ENCODE measurements at regions not wholly inside any gene's neighbourhood (a gene's known extent, or its start where the extent isn't known, plus 50 kb on each side); places are given as distances from the start of the nearest gene placed in this dataset.

DNA sequence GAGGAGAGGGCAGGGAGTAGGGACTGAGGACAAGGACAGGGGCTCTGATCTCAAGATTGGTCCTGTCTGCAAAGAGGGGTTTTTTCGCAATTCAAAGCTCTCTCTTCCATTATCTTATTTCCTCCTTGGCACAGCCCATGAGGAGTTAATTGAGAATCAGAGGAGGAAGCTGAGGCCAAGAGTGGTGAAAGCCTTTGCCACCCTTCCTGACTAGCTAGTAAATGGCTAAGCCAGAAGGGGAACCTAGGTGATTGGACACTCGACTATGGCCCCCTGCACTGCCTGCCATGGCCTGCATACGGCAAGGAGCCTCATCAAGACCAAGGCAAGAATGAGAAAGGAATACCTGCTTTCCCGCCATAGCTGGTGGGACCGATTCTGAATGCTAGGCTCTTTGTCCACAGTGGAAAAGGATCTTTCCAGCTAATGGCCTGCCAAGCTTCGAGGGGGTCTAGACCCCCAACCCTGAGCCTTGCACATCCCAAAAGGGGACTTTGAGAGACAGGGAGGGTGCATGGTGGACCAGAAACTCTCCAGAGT lies 237.9 kb downstream of the HAUS1 start:
- H4K20me1 ChIP-seq (ENCODE audit: insufficient read depth, low read length): no peaks in the 10 kb centered on the region
- H2AFZ ChIP-seq (ENCODE audit: low read depth, low read length): no peak overlapping the region
- H3K27ac ChIP-seq (ENCODE audit: low read length): no peak overlapping the region
- no peaks in the 10 kb centered on the region for H3K36me3 ChIP-seq (replicated peaks; ENCODE audit: low read depth, low read length)
- no peaks in the 10 kb centered on the region for H3K9me3 ChIP-seq (ENCODE audit: insufficient read depth, low read length)
- H3K79me2 ChIP-seq (ENCODE audit: low read length): no peaks in the 10 kb centered on the region
- H3K4me2 ChIP-seq (ENCODE audit: low read length): no peak overlapping the region
- H3K4me1 ChIP-seq (ENCODE audit: low read length): peaks cover 57% of the 10 kb centered on the region
- 0 out of 2 replicates have a peak, but pooled peaks cover 3% of the 10 kb centered on the region for H3K27me3 ChIP-seq (ENCODE audit: low read depth, low read length)
- TF ChIP-seq EZH2phosphoT487 (IDR thresholded peaks at IDR 0.05; ENCODE audit: low read depth) (no peak), CTCF (IDR thresholded peaks at IDR 0.05; ENCODE audit: low read depth, low read length) (no peak)
- H3K9ac ChIP-seq (ENCODE audit: low read length): no peak overlapping the region
- no peak overlapping the region for H3K4me3 ChIP-seq (ENCODE audit: low read length)

- Histone ChIP-seq H3K4me3 (ENCODE audit: low read length) (peak overlapping the region; percentile 49), H3K27me3 (ENCODE audit: low read depth, low read length) (0 out of 2 replicates have a peak, but pooled peaks cover 3% of the 10 kb centered on the region), H2AFZ (ENCODE audit: low read depth, low read length) (no peak overlapping the region), H3K36me3 (replicated peaks; ENCODE audit: low read depth, low read length) (no peaks in the 10 kb centered on the region), H3K9me3 (ENCODE audit: insufficient read depth, low read length) (no peaks in the 10 kb centered on the region), H3K79me2 (ENCODE audit: low read length) (no peaks in the 10 kb centered on the region), H3K4me1 (ENCODE audit: low read length) (peaks cover 57% of the 10 kb centered on the region), H3K27ac (ENCODE audit: low read length) (peak overlapping the region; percentile 49), H3K4me2 (ENCODE audit: low read length) (peak overlapping the region; percentile 70), H3K9ac (ENCODE audit: low read length) (peak overlapping the region; percentile 58; the same call in 1 of the 2 replicates), H4K20me1 (ENCODE audit: insufficient read depth, low read length) (no peaks in the 10 kb centered on the region)
- no peak for TF ChIP-seq CTCF (IDR thresholded peaks at IDR 0.05; ENCODE audit: low read depth, low read length)
- TF ChIP-seq EZH2phosphoT487 (IDR thresholded peaks at IDR 0.05; ENCODE audit: low read depth): no peak
These were observed 239.3 kb downstream of the HAUS1 start for GRCh38 chr18:46343456-46343855.

DNA sequence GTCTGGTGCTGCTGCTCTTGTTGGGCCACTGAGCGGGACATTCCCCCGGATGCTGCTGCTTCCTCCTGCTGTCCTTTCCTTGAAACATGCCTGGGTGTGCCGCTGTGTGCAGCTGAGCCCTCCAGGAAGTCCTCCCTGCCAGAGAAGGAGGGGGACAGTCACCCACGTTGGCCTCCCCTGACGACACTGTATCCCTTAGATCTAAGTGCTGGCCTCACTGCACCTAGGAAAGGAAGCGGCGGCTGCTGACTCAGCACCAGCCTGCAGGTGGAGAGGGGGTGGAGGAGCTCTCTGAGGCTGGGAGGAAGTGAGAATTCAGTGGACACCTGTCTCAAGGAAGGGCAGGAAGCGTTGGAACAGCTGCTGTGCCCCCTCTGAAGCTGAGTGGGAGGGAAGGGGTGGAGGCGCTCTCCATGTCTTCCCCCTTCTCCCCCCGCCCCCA lies 239.8 kb downstream of the HAUS1 start:
- TF ChIP-seq CTCF (IDR thresholded peaks at IDR 0.05; ENCODE audit: low read depth, low read length) (no peak), EZH2phosphoT487 (IDR thresholded peaks at IDR 0.05; ENCODE audit: low read depth) (no peak)
- Histone ChIP-seq H2AFZ (ENCODE audit: low read depth, low read length) (peak overlapping the region; percentile 36; the same call in 1 of the 2 replicates), H3K4me1 (ENCODE audit: low read length) (peaks cover 57% of the 10 kb centered on the region), H3K27ac (ENCODE audit: low read length) (peak overlapping the region; percentile 49), H3K9me3 (ENCODE audit: insufficient read depth, low read length) (no peaks in the 10 kb centered on the region), H3K27me3 (ENCODE audit: low read depth, low read length) (no peaks in the 10 kb centered on the region), H3K4me2 (ENCODE audit: low read length) (peak overlapping the region; percentile 70), H3K9ac (ENCODE audit: low read length) (peak overlapping the region; percentile 58; the same call in 1 of the 2 replicates), H3K4me3 (ENCODE audit: low read length) (peak overlapping the region; percentile 49), H3K79me2 (ENCODE audit: low read length) (no peaks in the 10 kb centered on the region), H4K20me1 (ENCODE audit: insufficient read depth, low read length) (no peaks in the 10 kb centered on the region), H3K36me3 (replicated peaks; ENCODE audit: low read depth, low read length) (no peaks in the 10 kb centered on the region)

DNA sequence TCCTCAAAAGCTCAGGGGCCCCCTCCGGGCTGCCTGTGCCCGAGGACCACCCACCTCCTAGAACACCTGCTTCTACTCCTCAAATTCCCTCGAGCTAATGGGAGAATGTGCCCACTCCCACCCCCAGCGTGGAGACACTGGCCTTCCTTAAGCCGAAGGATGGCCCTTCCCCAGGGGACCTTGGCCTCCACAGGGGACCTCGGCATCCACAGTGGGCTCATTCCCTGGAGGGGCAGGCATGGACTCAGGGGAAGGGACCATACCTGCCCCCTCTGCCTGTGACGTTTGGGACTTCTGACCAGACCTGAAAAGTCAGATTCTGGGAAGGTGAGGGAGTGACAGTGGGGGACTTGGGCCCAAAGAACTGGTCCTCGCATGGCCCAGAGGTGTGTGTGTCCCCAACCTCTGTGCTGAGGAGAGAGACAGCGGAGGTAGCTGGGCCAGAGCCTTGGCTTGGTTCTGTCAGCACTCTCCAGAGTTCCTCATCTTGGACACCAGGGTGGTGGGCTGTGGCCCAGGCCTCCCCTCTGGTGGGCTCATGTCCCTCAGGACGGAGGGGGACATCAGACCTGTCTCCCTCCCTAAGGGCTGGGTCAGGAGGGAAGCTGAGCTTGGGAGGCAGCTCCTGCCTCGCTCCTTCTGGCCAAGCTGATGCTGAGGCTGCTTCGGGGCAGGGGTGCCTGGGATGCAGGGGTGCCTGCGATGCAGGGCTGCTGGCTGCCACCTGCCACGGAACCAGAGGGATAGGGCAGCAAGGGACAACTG lies 240.4 kb downstream of the HAUS1 start:
- Histone ChIP-seq H3K9ac (ENCODE audit: low read length) (peak overlapping the region; percentile 58; the same call in 1 of the 2 replicates), H3K27ac (ENCODE audit: low read length) (peak overlapping the region; percentile 49), H3K36me3 (replicated peaks; ENCODE audit: low read depth, low read length) (no peaks in the 10 kb centered on the region), H3K9me3 (ENCODE audit: insufficient read depth, low read length) (no peaks in the 10 kb centered on the region), H3K4me3 (ENCODE audit: low read length) (peak overlapping the region; percentile 49), H3K4me1 (ENCODE audit: low read length) (peaks cover 52% of the 10 kb centered on the region), H2AFZ (ENCODE audit: low read depth, low read length) (peak overlapping the region; percentile 21; the same call in 1 of the 2 replicates), H3K4me2 (ENCODE audit: low read length) (peak overlapping the region; percentile 70), H3K79me2 (ENCODE audit: low read length) (no peaks in the 10 kb centered on the region), H3K27me3 (ENCODE audit: low read depth, low read length) (no peaks in the 10 kb centered on the region), H4K20me1 (ENCODE audit: insufficient read depth, low read length) (no peaks in the 10 kb centered on the region)
- TF ChIP-seq EZH2phosphoT487 (IDR thresholded peaks at IDR 0.05; ENCODE audit: low read depth) (no peak), CTCF (IDR thresholded peaks at IDR 0.05; ENCODE audit: low read depth, low read length) (no peak)

Data from OCI-LY3 (cell line).